Neural progenitor cell (in vitro differentiated cells): ENCODE measurements at regions not wholly inside any gene's neighbourhood (a gene's known extent, or its start where the extent isn't known, plus 50 kb on each side); places are given as distances from the start of the nearest gene placed in this dataset.

Experiments used
- CTCF ChIP-seq: fragments of 200-600 bp; sonication (generic); IDR thresholded peaks from 2 replicates; pipeline ENCODE4 v1.5.1; 2017; ENCODE audit warnings: antibody characterized with exemption, mild to moderate bottlenecking
- EZH2 ChIP-seq: fragments of 200-600 bp; sonication (generic); IDR thresholded peaks from 2 replicates; pipeline ENCODE4 v1.6.1; 2017; ENCODE audit warnings: antibody characterized with exemption, mild to moderate bottlenecking, moderate library complexity

GRCh38 chr20:39534846-39535245 is 572.7 kb downstream of the DHX35 start:
- TF ChIP-seq CTCF = no peak
- TF ChIP-seq EZH2 = no peak
